ENCODE measurements at regions not wholly inside any gene's neighbourhood (a gene's known extent, or its start where the extent isn't known, plus 50 kb on each side); places are given as distances from the start of the nearest gene placed in this dataset.

DNA sequence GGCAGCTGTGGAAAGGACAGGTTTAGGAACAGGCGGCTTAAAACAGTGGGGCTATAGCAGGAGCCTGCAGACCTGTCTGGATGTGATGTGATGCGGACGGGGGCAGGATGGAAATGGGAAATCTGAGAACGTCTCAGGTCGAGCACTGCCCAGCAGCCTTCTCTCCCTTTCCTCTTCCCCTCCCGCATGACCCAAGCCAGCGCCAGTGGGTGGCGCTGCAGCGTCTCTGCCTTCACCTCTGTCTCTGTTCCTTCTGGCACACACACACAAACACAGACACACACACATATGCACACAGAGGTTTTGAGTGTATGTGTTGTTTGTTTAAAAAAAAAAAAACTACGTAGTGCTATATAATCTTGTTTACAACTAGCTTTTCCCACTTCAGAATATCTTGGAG is 82.0 kb upstream of the SLC66A3 start (continued):
- TF ChIP-seq, protein P1, sequence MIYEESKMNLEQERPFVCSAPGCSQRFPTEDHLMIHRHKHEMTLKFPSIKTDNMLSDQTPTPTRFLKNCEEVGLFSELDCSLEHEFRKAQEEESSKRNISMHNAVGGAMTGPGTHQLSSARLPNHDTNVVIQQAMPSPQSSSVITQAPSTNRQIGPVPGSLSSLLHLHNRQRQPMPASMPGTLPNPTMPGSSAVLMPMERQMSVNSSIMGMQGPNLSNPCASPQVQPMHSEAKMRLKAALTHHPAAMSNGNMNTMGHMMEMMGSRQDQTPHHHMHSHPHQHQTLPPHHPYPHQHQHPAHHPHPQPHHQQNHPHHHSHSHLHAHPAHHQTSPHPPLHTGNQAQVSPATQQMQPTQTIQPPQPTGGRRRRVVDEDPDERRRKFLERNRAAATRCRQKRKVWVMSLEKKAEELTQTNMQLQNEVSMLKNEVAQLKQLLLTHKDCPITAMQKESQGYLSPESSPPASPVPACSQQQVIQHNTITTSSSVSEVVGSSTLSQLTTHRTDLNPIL (CRISPR knock-in tag; IDR thresholded peaks at IDR 0.05; ENCODE audit: low read depth): no peak
- no peak for TF ChIP-seq ZNF8 (CRISPR knock-in tag; IDR thresholded peaks at IDR 0.05)

DNA sequence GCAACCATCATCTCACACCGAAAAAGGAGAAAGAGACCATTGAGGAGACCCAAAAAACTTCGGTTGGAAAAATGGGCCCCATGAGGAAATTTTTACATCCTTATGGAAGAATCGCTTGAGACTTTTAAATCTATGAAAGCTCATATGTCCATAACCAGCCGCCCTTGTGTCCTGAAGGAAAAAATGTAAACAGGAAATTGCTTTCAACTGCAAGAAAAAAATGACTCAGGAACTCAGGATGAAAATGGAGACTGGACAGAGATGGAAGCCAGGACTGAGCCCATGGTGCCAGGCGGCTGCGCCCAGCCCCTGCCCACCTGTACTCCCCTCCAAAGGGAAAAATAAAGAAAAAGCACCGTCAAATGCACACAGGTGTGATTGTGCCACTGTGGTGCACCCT is 81.5 kb upstream of the SLC66A3 start:
- TF ChIP-seq ARNTL (CRISPR knock-in tag; IDR thresholded peaks at IDR 0.05; ENCODE audit: borderline replicate concordance, low read depth): no peak
- no peak for TF ChIP-seq ZC3H10 (CRISPR knock-in tag; IDR thresholded peaks at IDR 0.05)
- TF ChIP-seq ISL1 (CRISPR knock-in tag; IDR thresholded peaks at IDR 0.05): no peak
- TF ChIP-seq TOX (CRISPR knock-in tag; IDR thresholded peaks at IDR 0.05; ENCODE audit: borderline replicate concordance): no peak
- TF ChIP-seq GLIS3 (CRISPR knock-in tag; IDR thresholded peaks at IDR 0.05): no peak
- TF ChIP-seq, protein P1 (CRISPR knock-in tag; IDR thresholded peaks at IDR 0.05; ENCODE audit: low read depth): no peak
- TF ChIP-seq OSR1 (CRISPR knock-in tag; IDR thresholded peaks at IDR 0.05): no peak
- TF ChIP-seq SNAI2 (CRISPR knock-in tag; IDR thresholded peaks at IDR 0.05): no peak
- TF ChIP-seq PPARA (CRISPR knock-in tag; IDR thresholded peaks at IDR 0.05; ENCODE audit: borderline replicate concordance): no peak
- no peak for TF ChIP-seq ZNF70 (CRISPR knock-in tag; IDR thresholded peaks at IDR 0.05)
- no peak for TF ChIP-seq ZFP3 (CRISPR knock-in tag; IDR thresholded peaks at IDR 0.05)
- no peak for TF ChIP-seq ZFP30 (CRISPR knock-in tag; IDR thresholded peaks at IDR 0.05)
- TF ChIP-seq ESRRG (CRISPR knock-in tag; IDR thresholded peaks at IDR 0.05): no peak
- TF ChIP-seq, protein P2, sequence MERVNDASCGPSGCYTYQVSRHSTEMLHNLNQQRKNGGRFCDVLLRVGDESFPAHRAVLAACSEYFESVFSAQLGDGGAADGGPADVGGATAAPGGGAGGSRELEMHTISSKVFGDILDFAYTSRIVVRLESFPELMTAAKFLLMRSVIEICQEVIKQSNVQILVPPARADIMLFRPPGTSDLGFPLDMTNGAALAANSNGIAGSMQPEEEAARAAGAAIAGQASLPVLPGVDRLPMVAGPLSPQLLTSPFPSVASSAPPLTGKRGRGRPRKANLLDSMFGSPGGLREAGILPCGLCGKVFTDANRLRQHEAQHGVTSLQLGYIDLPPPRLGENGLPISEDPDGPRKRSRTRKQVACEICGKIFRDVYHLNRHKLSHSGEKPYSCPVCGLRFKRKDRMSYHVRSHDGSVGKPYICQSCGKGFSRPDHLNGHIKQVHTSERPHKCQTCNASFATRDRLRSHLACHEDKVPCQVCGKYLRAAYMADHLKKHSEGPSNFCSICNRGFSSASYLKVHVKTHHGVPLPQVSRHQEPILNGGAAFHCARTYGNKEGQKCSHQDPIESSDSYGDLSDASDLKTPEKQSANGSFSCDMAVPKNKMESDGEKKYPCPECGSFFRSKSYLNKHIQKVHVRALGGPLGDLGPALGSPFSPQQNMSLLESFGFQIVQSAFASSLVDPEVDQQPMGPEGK (CRISPR knock-in tag; IDR thresholded peaks at IDR 0.05; ENCODE audit: borderline replicate concordance): no peak
- TF ChIP-seq TCF4 (CRISPR knock-in tag; IDR thresholded peaks at IDR 0.05; ENCODE audit: borderline replicate concordance): no peak
- no peak for TF ChIP-seq ZNF8 (CRISPR knock-in tag; IDR thresholded peaks at IDR 0.05)
- TF ChIP-seq BACH2 (CRISPR knock-in tag; IDR thresholded peaks at IDR 0.05; ENCODE audit: borderline replicate concordance): no peak
- TF ChIP-seq, protein P3, sequence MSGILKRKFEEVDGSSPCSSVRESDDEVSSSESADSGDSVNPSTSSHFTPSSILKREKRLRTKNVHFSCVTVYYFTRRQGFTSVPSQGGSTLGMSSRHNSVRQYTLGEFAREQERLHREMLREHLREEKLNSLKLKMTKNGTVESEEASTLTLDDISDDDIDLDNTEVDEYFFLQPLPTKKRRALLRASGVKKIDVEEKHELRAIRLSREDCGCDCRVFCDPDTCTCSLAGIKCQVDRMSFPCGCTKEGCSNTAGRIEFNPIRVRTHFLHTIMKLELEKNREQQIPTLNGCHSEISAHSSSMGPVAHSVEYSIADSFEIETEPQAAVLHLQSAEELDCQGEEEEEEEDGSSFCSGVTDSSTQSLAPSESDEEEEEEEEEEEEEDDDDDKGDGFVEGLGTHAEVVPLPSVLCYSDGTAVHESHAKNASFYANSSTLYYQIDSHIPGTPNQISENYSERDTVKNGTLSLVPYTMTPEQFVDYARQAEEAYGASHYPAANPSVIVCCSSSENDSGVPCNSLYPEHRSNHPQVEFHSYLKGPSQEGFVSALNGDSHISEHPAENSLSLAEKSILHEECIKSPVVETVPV (CRISPR knock-in tag; IDR thresholded peaks at IDR 0.05): no peak
- no peak for TF ChIP-seq RARB (CRISPR knock-in tag; IDR thresholded peaks at IDR 0.05)
- TF ChIP-seq, protein P4, sequence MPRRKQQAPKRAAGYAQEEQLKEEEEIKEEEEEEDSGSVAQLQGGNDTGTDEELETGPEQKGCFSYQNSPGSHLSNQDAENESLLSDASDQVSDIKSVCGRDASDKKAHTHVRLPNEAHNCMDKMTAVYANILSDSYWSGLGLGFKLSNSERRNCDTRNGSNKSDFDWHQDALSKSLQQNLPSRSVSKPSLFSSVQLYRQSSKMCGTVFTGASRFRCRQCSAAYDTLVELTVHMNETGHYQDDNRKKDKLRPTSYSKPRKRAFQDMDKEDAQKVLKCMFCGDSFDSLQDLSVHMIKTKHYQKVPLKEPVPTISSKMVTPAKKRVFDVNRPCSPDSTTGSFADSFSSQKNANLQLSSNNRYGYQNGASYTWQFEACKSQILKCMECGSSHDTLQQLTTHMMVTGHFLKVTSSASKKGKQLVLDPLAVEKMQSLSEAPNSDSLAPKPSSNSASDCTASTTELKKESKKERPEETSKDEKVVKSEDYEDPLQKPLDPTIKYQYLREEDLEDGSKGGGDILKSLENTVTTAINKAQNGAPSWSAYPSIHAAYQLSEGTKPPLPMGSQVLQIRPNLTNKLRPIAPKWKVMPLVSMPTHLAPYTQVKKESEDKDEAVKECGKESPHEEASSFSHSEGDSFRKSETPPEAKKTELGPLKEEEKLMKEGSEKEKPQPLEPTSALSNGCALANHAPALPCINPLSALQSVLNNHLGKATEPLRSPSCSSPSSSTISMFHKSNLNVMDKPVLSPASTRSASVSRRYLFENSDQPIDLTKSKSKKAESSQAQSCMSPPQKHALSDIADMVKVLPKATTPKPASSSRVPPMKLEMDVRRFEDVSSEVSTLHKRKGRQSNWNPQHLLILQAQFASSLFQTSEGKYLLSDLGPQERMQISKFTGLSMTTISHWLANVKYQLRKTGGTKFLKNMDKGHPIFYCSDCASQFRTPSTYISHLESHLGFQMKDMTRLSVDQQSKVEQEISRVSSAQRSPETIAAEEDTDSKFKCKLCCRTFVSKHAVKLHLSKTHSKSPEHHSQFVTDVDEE (CRISPR knock-in tag; IDR thresholded peaks at IDR 0.05): no peak
- ATAC-seq: no peak; the same call in 2 of the 3 replicates

DNA sequence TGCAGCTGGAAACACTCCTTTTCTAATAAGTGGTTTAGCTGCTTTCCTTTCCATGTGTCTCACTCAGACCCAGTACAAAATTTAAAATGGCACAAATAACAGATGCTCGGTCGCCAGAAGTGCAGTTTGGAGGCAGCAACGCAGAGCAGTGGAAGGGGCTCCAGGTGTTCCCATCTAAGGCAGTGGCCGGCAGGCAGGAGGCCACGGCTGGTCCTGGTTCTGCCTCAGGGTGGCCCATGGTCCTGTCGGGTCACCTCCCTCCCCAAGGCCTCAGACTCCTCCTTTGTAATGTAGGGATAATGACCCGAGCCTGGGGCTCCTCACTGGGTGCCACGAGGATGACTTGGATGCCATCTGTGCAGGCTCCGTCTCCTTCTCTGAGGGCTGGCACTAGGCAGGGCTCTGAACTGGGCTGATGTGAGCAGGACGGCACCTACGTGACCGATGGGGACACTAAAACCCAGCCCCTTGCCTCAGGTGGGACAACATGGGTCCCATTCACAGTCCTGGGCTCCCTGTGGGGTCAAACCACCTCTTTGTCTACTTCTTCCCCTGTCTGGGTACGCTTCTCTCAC is 80.9 kb upstream of the SLC66A3 start:
- ATAC-seq: no peak
- TF ChIP-seq, protein P5, sequence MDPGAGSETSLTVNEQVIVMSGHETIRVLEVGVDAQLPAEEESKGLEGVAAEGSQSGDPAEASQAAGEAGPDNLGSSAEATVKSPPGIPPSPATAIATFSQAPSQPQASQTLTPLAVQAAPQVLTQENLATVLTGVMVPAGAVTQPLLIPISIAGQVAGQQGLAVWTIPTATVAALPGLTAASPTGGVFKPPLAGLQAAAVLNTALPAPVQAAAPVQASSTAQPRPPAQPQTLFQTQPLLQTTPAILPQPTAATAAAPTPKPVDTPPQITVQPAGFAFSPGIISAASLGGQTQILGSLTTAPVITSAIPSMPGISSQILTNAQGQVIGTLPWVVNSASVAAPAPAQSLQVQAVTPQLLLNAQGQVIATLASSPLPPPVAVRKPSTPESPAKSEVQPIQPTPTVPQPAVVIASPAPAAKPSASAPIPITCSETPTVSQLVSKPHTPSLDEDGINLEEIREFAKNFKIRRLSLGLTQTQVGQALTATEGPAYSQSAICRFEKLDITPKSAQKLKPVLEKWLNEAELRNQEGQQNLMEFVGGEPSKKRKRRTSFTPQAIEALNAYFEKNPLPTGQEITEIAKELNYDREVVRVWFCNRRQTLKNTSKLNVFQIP (CRISPR knock-in tag; IDR thresholded peaks at IDR 0.05; ENCODE audit: borderline replicate concordance, low read depth): no peak
- no peak for TF ChIP-seq ZNF565 (CRISPR knock-in tag; conservative IDR thresholded peaks at IDR 0.05; ENCODE audit: low read depth)
- no peak for TF ChIP-seq RARB (CRISPR knock-in tag; IDR thresholded peaks at IDR 0.05)
- TF ChIP-seq ZC3H10 (CRISPR knock-in tag; IDR thresholded peaks at IDR 0.05): no peak
- TF ChIP-seq ARNTL (CRISPR knock-in tag; IDR thresholded peaks at IDR 0.05; ENCODE audit: borderline replicate concordance, low read depth): no peak
- TF ChIP-seq ZFP3 (CRISPR knock-in tag; IDR thresholded peaks at IDR 0.05): no peak
- TF ChIP-seq, protein P1 (CRISPR knock-in tag; IDR thresholded peaks at IDR 0.05; ENCODE audit: low read depth): no peak
- TF ChIP-seq, protein P3 (CRISPR knock-in tag; IDR thresholded peaks at IDR 0.05): no peak
- no peak for TF ChIP-seq ZNF8 (CRISPR knock-in tag; IDR thresholded peaks at IDR 0.05)

Data from SK-N-SH treated with all-trans-retinoic acid at 6 μM for 48 hours (cell line).